Activated naive CD4-positive, alpha-beta T cell treated with anti-CD3 and anti-CD28 coated beads, Interleukin-2, amount 50 U/mL, for 24 hours (primary cell): ENCODE measurements at regions not wholly inside any gene's neighbourhood (a gene's known extent, or its start where the extent isn't known, plus 50 kb on each side); places are given as distances from the start of the nearest gene placed in this dataset.
"Not testable (repeated sequence)": the region's sequence is repeated elsewhere in the genome, so short reads cannot be mapped to it uniquely, and the experiment has no call there.

Experiments used
- H3K27ac Mint-ChIP-seq: one replicate; pipeline ENCODE4 v1.8.0; 2021; ENCODE audit warnings: mild to moderate bottlenecking, mixed read lengths
- H3K27me3 Mint-ChIP-seq: one replicate; pipeline ENCODE4 v1.8.0; 2021; ENCODE audit warnings: mixed read lengths
- H3K36me3 Mint-ChIP-seq: one replicate; pipeline ENCODE4 v1.8.0; 2021; ENCODE audit warnings: mixed read lengths
- H3K4me1 Mint-ChIP-seq: one replicate; pipeline ENCODE4 v1.8.0; 2021; ENCODE audit warnings: mixed read lengths
- H3K4me3 Mint-ChIP-seq: one replicate; pipeline ENCODE4 v1.8.0; 2021; ENCODE audit warnings: mild to moderate bottlenecking, mixed read lengths
- H3K9me3 Mint-ChIP-seq: one replicate; pipeline ENCODE4 v1.8.0; 2021; ENCODE audit warnings: mixed read lengths

- H3K36me3 Mint-ChIP-seq, result no peaks in the 10 kb centered on the region
- H3K4me1 Mint-ChIP-seq, result no peaks in the 10 kb centered on the region
- H3K9me3 Mint-ChIP-seq, result no peaks in the 10 kb centered on the region
- H3K27me3 Mint-ChIP-seq, result no peaks in the 10 kb centered on the region
- no peak overlapping the region for H3K4me3 Mint-ChIP-seq
- H3K27ac Mint-ChIP-seq, result no peak overlapping the region
Measured at GRCh38 chrX:74138943-74139342, 165.0 kb upstream of the ZCCHC13 start.

GRCh38 chrX:74133156-74133796, 170.7 kb upstream of the ZCCHC13 start:
- H3K27ac Mint-ChIP-seq, result no peak overlapping the region
- no peaks in the 10 kb centered on the region for H3K4me1 Mint-ChIP-seq
- H3K36me3 Mint-ChIP-seq, result no peaks in the 10 kb centered on the region
- H3K9me3 Mint-ChIP-seq, result no peaks in the 10 kb centered on the region
- H3K27me3 Mint-ChIP-seq, result no peaks in the 10 kb centered on the region
- no peak overlapping the region for H3K4me3 Mint-ChIP-seq

- Mint-ChIP-seq H3K4me3 (no peak overlapping the region), H3K9me3 (no peaks in the 10 kb centered on the region), H3K27ac (no peak overlapping the region), H3K36me3 (no peaks in the 10 kb centered on the region), H3K4me1 (no peaks in the 10 kb centered on the region), H3K27me3 (no peaks in the 10 kb centered on the region)
Measured at GRCh38 chrX:74132280-74132679, 171.7 kb upstream of the ZCCHC13 start.

- no peak overlapping the region for H3K27ac Mint-ChIP-seq
Measured at GRCh38 chrX:74119016-74119910, 184.7 kb upstream of the ZCCHC13 start.

GRCh38 chrX:74117962-74118902, 185.7 kb upstream of the ZCCHC13 start:
- H3K4me3 Mint-ChIP-seq, result no peak overlapping the region
- H3K36me3 Mint-ChIP-seq, result peaks cover 2% of the 10 kb centered on the region
- H3K4me1 Mint-ChIP-seq, result no peaks in the 10 kb centered on the region
- no peaks in the 10 kb centered on the region for H3K27me3 Mint-ChIP-seq
- no peaks in the 10 kb centered on the region for H3K9me3 Mint-ChIP-seq
- no peak overlapping the region for H3K27ac Mint-ChIP-seq

More at GRCh38 chrX:74119016-74119910, 184.7 kb upstream of the ZCCHC13 start:
- H3K27me3 Mint-ChIP-seq, result no peaks in the 10 kb centered on the region
- H3K4me3 Mint-ChIP-seq, result no peak overlapping the region
- H3K9me3 Mint-ChIP-seq, result no peaks in the 10 kb centered on the region
- peaks cover 2% of the 10 kb centered on the region for H3K36me3 Mint-ChIP-seq
- no peaks in the 10 kb centered on the region for H3K4me1 Mint-ChIP-seq

- Mint-ChIP-seq H3K27ac (no peak overlapping the region), H3K36me3 (peaks cover 14% of the 10 kb centered on the region), H3K9me3 (no peaks in the 10 kb centered on the region), H3K27me3 (no peaks in the 10 kb centered on the region), H3K4me1 (no peaks in the 10 kb centered on the region), H3K4me3 (no peak overlapping the region)
Measured at GRCh38 chrX:74111245-74111644, 192.7 kb upstream of the ZCCHC13 start.

GRCh38 chrX:74107666-74108065, 196.3 kb upstream of the ZCCHC13 start:
- H3K27ac Mint-ChIP-seq, result no peak overlapping the region

GRCh38 chrX:74104356-74105015, 199.5 kb upstream of the ZCCHC13 start:
- peaks cover 5% of the 10 kb centered on the region for H3K9me3 Mint-ChIP-seq
- H3K27me3 Mint-ChIP-seq, result no peaks in the 10 kb centered on the region
- H3K4me3 Mint-ChIP-seq, result no peak overlapping the region
- H3K36me3 Mint-ChIP-seq, result peaks cover 14% of the 10 kb centered on the region
- H3K4me1 Mint-ChIP-seq, result no peaks in the 10 kb centered on the region
- no peak overlapping the region for H3K27ac Mint-ChIP-seq

More at GRCh38 chrX:74107666-74108065, 196.3 kb upstream of the ZCCHC13 start:
- H3K4me1 Mint-ChIP-seq, result no peaks in the 10 kb centered on the region
- peaks cover 16% of the 10 kb centered on the region for H3K36me3 Mint-ChIP-seq
- H3K4me3 Mint-ChIP-seq, result no peak overlapping the region
- no peaks in the 10 kb centered on the region for H3K27me3 Mint-ChIP-seq
- no peaks in the 10 kb centered on the region for H3K9me3 Mint-ChIP-seq

- not testable (repeated sequence) for H3K27ac Mint-ChIP-seq
Measured at GRCh38 chrX:74098407-74098806, 205.6 kb upstream of the ZCCHC13 start.

GRCh38 chrX:74090049-74090448, 213.9 kb upstream of the ZCCHC13 start:
- peaks cover 16% of the 10 kb centered on the region for H3K9me3 Mint-ChIP-seq

More at GRCh38 chrX:74098407-74098806, 205.6 kb upstream of the ZCCHC13 start:
- not testable (repeated sequence) for H3K4me1 Mint-ChIP-seq, H3K9me3 Mint-ChIP-seq, H3K4me3 Mint-ChIP-seq, H3K27me3 Mint-ChIP-seq, H3K36me3 Mint-ChIP-seq

GRCh38 chrX:74085642-74086236, 218.2 kb upstream of the ZCCHC13 start:
- Mint-ChIP-seq H3K27ac (no peak overlapping the region), H3K4me3 (no peak overlapping the region), H3K36me3 (peaks cover 17% of the 10 kb centered on the region), H3K9me3 (peaks cover 16% of the 10 kb centered on the region), H3K27me3 (no peaks in the 10 kb centered on the region), H3K4me1 (no peaks in the 10 kb centered on the region)

More at GRCh38 chrX:74090049-74090448, 213.9 kb upstream of the ZCCHC13 start:
- no peaks in the 10 kb centered on the region for H3K27me3 Mint-ChIP-seq
- no peaks in the 10 kb centered on the region for H3K4me1 Mint-ChIP-seq
- H3K27ac Mint-ChIP-seq, result no peak overlapping the region
- H3K36me3 Mint-ChIP-seq, result peaks cover 14% of the 10 kb centered on the region
- H3K4me3 Mint-ChIP-seq, result no peak overlapping the region

GRCh38 chrX:74080165-74080564, 223.8 kb upstream of the ZCCHC13 start:
- peaks cover 5% of the 10 kb centered on the region for H3K9me3 Mint-ChIP-seq
- no peak overlapping the region for H3K27ac Mint-ChIP-seq

GRCh38 chrX:74065831-74066390, 213.4 kb upstream of the XIST start:
- Mint-ChIP-seq H3K27ac (no peak overlapping the region), H3K27me3 (no peaks in the 10 kb centered on the region), H3K4me3 (no peak overlapping the region), H3K36me3 (peaks cover 4% of the 10 kb centered on the region), H3K4me1 (peaks cover 4% of the 10 kb centered on the region), H3K9me3 (no peaks in the 10 kb centered on the region)

More at GRCh38 chrX:74080165-74080564, 223.8 kb upstream of the ZCCHC13 start:
- Mint-ChIP-seq H3K4me3 (no peak overlapping the region), H3K27me3 (no peaks in the 10 kb centered on the region), H3K4me1 (no peaks in the 10 kb centered on the region), H3K36me3 (peaks cover 8% of the 10 kb centered on the region)

- Mint-ChIP-seq H3K4me1 (peaks cover 4% of the 10 kb centered on the region), H3K9me3 (no peaks in the 10 kb centered on the region), H3K27me3 (no peaks in the 10 kb centered on the region), H3K27ac (no peak overlapping the region), H3K36me3 (peaks cover 2% of the 10 kb centered on the region), H3K4me3 (no peak overlapping the region)
Measured at GRCh38 chrX:74063426-74064155, 211.1 kb upstream of the XIST start.
